Fibroblast of the aortic adventitia (primary cell): ENCODE measurements at regions not wholly inside any gene's neighbourhood (a gene's known extent, or its start where the extent isn't known, plus 50 kb on each side); places are given as distances from the start of the nearest gene placed in this dataset.

Experiments
- DNase-seq: peaks from one replicate; pipeline ENCODE4 v3.0.0-alpha.2; 2010; ENCODE audit warnings: low read depth
- H3K4me3 ChIP-seq: 2 replicates; pipeline ENCODE4 v1.5.1; 2011; ENCODE audit warnings: low read depth, mild to moderate bottlenecking, control low read depth, low read length, moderate library complexity
- TF ChIP-seq, protein P1 (sequence below): IDR thresholded peaks from 2 replicates; pipeline ENCODE4 v1.5.1; 2011; ENCODE audit warnings: mild to moderate bottlenecking, low read length, control low read depth, inconsistent platforms; ENCODE audit not compliant: insufficient read depth

GRCh38 chr3:22089284-22089683, 338.3 kb upstream of the ZNF385D start:
- TF ChIP-seq, protein P1, sequence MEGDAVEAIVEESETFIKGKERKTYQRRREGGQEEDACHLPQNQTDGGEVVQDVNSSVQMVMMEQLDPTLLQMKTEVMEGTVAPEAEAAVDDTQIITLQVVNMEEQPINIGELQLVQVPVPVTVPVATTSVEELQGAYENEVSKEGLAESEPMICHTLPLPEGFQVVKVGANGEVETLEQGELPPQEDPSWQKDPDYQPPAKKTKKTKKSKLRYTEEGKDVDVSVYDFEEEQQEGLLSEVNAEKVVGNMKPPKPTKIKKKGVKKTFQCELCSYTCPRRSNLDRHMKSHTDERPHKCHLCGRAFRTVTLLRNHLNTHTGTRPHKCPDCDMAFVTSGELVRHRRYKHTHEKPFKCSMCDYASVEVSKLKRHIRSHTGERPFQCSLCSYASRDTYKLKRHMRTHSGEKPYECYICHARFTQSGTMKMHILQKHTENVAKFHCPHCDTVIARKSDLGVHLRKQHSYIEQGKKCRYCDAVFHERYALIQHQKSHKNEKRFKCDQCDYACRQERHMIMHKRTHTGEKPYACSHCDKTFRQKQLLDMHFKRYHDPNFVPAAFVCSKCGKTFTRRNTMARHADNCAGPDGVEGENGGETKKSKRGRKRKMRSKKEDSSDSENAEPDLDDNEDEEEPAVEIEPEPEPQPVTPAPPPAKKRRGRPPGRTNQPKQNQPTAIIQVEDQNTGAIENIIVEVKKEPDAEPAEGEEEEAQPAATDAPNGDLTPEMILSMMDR: peak; percentile 38
- no peak overlapping the region for H3K4me3 ChIP-seq
- DNase-seq: peak; percentile 22

- TF ChIP-seq, protein P1: no peak
- DNase-seq: no peak
- H3K4me3 ChIP-seq: no peak overlapping the region
Observed at GRCh38 chr3:22091329-22091728, 340.3 kb upstream of the ZNF385D start.

DNA sequence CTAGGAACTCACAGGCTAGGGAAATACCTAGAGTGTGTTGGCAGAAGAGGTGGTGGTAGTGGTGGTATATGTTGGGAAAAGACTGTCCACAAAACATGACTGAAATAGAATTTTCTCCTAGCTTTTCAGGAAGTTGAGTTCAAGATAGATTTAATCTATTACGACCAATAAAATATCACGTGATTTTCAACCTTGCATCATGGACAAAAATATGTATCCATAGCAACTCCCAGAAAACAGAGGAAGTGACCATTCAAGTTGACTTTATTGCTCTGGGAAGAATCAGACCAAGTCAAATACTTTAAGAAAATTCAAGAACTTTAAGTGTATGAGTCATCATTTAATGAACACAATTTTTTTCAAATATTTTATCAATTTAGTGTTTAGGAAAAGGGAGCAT, 347.0 kb upstream of the ZNF385D start:
- H3K4me3 ChIP-seq: no peak overlapping the region
- no peak for DNase-seq

DNA sequence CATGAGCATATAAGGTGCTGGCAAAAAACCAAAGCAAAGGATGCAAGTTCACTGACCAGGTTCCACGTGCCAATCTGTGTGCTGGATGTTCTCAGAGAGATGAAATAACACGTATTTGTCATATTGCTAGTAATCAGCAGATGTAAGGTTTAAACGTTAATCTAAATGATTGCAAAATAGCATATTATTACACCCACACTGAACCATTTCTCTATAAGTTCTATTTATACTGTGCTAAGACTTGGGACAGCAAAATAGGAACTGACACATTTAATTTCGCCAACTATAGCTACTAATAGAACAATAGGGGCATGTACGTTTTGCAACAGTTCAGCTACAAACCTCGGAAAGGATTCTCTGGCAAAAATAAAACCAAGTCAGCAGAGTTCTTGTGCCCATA, 350.3 kb upstream of the ZNF385D start:
- H3K4me3 ChIP-seq: no peak overlapping the region
- no peak for DNase-seq
- TF ChIP-seq, protein P1: no peak

More for the DNA sequence above, 347.0 kb upstream of the ZNF385D start:
- TF ChIP-seq, protein P1: no peak

DNA sequence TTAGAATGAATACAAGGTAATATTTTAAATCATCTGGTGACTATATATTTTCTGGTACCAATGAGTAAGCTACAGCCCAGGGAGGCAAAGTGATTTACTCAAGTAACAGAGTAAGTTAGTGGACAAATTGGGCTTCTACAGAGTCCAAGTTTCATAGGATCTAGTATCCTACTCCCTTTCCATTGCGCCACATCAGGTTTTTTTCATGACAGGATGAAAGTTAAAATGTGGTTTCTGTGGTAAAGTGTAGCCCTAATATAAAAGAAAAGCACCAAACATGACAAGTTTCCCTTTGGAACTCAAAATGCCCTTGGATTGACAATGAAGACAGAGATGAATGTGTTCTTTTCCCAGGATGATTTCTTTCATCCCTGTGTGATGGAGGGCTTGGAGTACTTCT, 350.8 kb upstream of the ZNF385D start:
- DNase-seq: no peak
- H3K4me3 ChIP-seq: no peak overlapping the region
- TF ChIP-seq, protein P1: no peak

GRCh38 chr3:22103423-22103822, 352.4 kb upstream of the ZNF385D start:
- no peak for DNase-seq
- H3K4me3 ChIP-seq: no peak overlapping the region
- TF ChIP-seq, protein P1: no peak

- TF ChIP-seq, protein P1: no peak
- no peak overlapping the region for H3K4me3 ChIP-seq
- no peak for DNase-seq
Observed at GRCh38 chr3:22106213-22106896, 355.3 kb upstream of the ZNF385D start.
